ENCODE measurements at regions not wholly inside any gene's neighbourhood (a gene's known extent, or its start where the extent isn't known, plus 50 kb on each side); places are given as distances from the start of the nearest gene placed in this dataset.

- peaks cover 2% of the 10 kb centered on the region for H3K4me1 Mint-ChIP-seq (ENCODE audit: low read depth)
- no peak for ATAC-seq
- no peaks in the 10 kb centered on the region for H3K27me3 Mint-ChIP-seq (ENCODE audit: low read depth)
- no peak for DNase-seq
- H3K4me3 Mint-ChIP-seq = no peak overlapping the region
- peaks cover 20% of the 10 kb centered on the region for H3K9me3 Mint-ChIP-seq
- H3K36me3 Mint-ChIP-seq (ENCODE audit: insufficient read depth) = peaks cover 5% of the 10 kb centered on the region
Measured at GRCh38 chr2:12222554-12222953, 476.1 kb downstream of the LPIN1 start.

- no peak for DNase-seq
- Mint-ChIP-seq H3K4me1 (ENCODE audit: low read depth) (peaks cover 2% of the 10 kb centered on the region), H3K36me3 (ENCODE audit: insufficient read depth) (peaks cover 5% of the 10 kb centered on the region), H3K27me3 (ENCODE audit: low read depth) (no peaks in the 10 kb centered on the region), H3K9me3 (peaks cover 20% of the 10 kb centered on the region), H3K4me3 (no peak overlapping the region)
- no peak for ATAC-seq
Measured at GRCh38 chr2:12223732-12224131, 477.3 kb downstream of the LPIN1 start.

- no peaks in the 10 kb centered on the region for H3K4me1 Mint-ChIP-seq (ENCODE audit: low read depth)
- peaks cover 5% of the 10 kb centered on the region for H3K36me3 Mint-ChIP-seq (ENCODE audit: insufficient read depth)
- H3K27me3 Mint-ChIP-seq (ENCODE audit: low read depth) = no peaks in the 10 kb centered on the region
- no peak overlapping the region for H3K4me3 Mint-ChIP-seq
- ATAC-seq = no peak
- H3K9me3 Mint-ChIP-seq = peaks cover 20% of the 10 kb centered on the region
- no peak for DNase-seq
Measured at GRCh38 chr2:12226653-12227052, 480.2 kb downstream of the LPIN1 start.

DNA sequence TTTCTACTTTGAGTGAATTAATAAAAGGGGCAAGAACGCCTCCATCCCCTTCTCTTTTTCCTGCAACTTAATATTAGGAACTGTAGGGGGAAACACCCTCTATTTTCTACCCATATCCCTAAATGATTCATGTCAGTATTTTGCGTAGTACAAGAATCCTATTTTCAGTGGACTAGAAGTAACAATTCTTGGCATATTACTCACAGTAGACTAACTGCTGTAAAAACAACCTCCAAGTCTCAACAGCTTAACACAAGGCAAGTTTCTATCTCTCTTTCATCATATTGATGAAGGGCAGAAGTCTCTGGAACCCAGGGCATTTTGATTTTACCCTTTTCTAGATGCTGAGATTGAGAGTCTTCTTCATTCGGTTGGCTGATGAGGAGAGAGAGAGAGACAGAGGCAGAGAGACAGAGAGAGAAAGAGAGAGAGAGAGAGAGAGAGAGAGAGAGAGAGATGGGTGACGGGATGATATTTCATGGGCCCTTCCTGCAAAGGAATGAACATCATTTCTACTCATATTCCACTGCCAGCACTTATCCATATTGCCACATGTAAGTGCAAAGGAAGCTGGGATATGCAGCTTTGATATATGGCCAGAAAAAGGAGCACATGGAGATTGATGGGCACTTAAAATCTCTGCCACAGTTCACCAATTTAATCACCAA, 481.6 kb downstream of the LPIN1 start:
- no peak for ATAC-seq
- no peak for DNase-seq
- peaks cover 15% of the 10 kb centered on the region for H3K9me3 Mint-ChIP-seq
- peaks cover 2% of the 10 kb centered on the region for H3K36me3 Mint-ChIP-seq (ENCODE audit: insufficient read depth)
- no peak overlapping the region for H3K4me3 Mint-ChIP-seq
- no peaks in the 10 kb centered on the region for H3K27me3 Mint-ChIP-seq (ENCODE audit: low read depth)
- no peaks in the 10 kb centered on the region for H3K4me1 Mint-ChIP-seq (ENCODE audit: low read depth)

GRCh38 chr2:12231288-12231687, 484.9 kb downstream of the LPIN1 start:
- DNase-seq (no peak), ATAC-seq (no peak)
- Mint-ChIP-seq H3K4me1 (ENCODE audit: low read depth) (no peaks in the 10 kb centered on the region), H3K36me3 (ENCODE audit: insufficient read depth) (no peaks in the 10 kb centered on the region), H3K27me3 (ENCODE audit: low read depth) (no peaks in the 10 kb centered on the region), H3K4me3 (no peak overlapping the region), H3K9me3 (no peaks in the 10 kb centered on the region)

DNA sequence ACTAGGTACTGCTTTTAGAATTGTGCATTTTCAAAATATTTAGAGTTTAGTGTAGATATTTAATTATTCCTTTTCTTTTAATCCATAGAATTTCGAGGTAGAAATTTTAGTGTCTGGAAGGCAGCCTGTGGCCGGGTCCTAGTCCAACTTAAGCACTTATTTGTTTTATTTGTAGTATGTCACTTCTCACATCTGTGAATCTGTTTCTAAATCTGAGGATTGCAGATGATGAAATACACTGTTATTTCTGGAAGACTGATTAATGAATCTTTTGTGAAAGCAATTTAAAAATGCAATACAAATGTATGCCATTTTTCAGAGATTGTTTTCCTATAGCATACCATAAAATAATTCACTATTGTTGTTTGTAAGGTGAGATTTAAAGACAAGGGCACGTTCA, 483.9 kb upstream of the TRIB2 start:
- no peaks in the 10 kb centered on the region for H3K4me1 Mint-ChIP-seq (ENCODE audit: low read depth)
- no peak overlapping the region for H3K4me3 Mint-ChIP-seq
- no peaks in the 10 kb centered on the region for H3K27me3 Mint-ChIP-seq (ENCODE audit: low read depth)
- no peak for DNase-seq
- H3K36me3 Mint-ChIP-seq (ENCODE audit: insufficient read depth) = no peaks in the 10 kb centered on the region
- H3K9me3 Mint-ChIP-seq = no peaks in the 10 kb centered on the region
- ATAC-seq = no peak

GRCh38 chr2:12236136-12236844, 480.4 kb upstream of the TRIB2 start:
- H3K27me3 Mint-ChIP-seq (ENCODE audit: low read depth) = no peaks in the 10 kb centered on the region
- H3K4me1 Mint-ChIP-seq (ENCODE audit: low read depth) = no peaks in the 10 kb centered on the region
- no peaks in the 10 kb centered on the region for H3K36me3 Mint-ChIP-seq (ENCODE audit: insufficient read depth)
- ATAC-seq (no peak), DNase-seq (no peak)
- H3K4me3 Mint-ChIP-seq = no peak overlapping the region
- no peaks in the 10 kb centered on the region for H3K9me3 Mint-ChIP-seq

- H3K4me3 Mint-ChIP-seq = no peak overlapping the region
- no peaks in the 10 kb centered on the region for H3K9me3 Mint-ChIP-seq
- no peaks in the 10 kb centered on the region for H3K36me3 Mint-ChIP-seq (ENCODE audit: insufficient read depth)
- no peaks in the 10 kb centered on the region for H3K4me1 Mint-ChIP-seq (ENCODE audit: low read depth)
- DNase-seq (no peak), ATAC-seq (no peak)
- no peaks in the 10 kb centered on the region for H3K27me3 Mint-ChIP-seq (ENCODE audit: low read depth)
Measured at GRCh38 chr2:12240206-12240605, 476.5 kb upstream of the TRIB2 start.

DNA sequence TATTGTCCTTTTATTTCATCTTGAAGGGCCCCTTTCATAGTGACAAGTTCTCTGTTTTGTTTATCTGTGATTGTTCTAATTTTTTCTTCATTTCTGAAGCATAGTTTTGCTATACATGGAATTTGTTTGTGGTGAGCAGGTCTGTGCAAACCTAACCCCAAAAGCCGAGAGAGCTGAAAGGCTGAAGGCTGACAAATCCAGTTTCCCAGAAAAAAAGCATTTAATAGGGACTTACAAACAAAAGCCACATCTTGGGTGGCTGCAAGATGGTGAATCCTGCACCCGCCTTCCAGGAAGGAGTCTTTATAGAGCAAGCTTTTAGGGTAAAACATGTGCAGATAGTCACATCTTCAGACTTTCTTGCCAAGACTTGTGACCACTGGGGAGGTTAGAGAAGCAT, 473.4 kb upstream of the TRIB2 start:
- no peaks in the 10 kb centered on the region for H3K27me3 Mint-ChIP-seq (ENCODE audit: low read depth)
- no peaks in the 10 kb centered on the region for H3K4me1 Mint-ChIP-seq (ENCODE audit: low read depth)
- DNase-seq = no peak
- H3K36me3 Mint-ChIP-seq (ENCODE audit: insufficient read depth) = no peaks in the 10 kb centered on the region
- H3K9me3 Mint-ChIP-seq = no peaks in the 10 kb centered on the region
- no peak overlapping the region for H3K4me3 Mint-ChIP-seq
- ATAC-seq = no peak

DNA sequence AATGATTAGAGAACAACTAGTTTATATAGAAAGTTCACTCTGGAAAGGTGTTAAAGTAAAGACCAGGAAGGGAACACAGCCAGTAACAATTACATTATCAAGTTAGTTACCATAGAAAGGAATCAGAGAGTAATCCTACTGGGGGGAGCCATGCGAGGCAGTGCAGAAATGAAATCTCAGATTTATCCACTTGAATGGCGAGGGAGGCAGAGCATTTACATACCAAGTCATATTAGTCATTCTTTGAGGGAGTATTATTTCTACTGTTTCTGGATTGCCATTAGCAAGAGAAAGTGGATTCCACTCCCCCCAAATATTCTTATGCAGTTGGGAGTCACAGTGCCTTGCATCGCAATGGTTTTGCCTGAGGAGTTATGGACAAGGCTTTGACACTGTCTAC, 472.7 kb upstream of the TRIB2 start:
- H3K4me3 Mint-ChIP-seq = no peak overlapping the region
- H3K4me1 Mint-ChIP-seq (ENCODE audit: low read depth) = no peaks in the 10 kb centered on the region
- DNase-seq (no peak), ATAC-seq (no peak)
- no peaks in the 10 kb centered on the region for H3K27me3 Mint-ChIP-seq (ENCODE audit: low read depth)
- no peaks in the 10 kb centered on the region for H3K36me3 Mint-ChIP-seq (ENCODE audit: insufficient read depth)
- no peaks in the 10 kb centered on the region for H3K9me3 Mint-ChIP-seq

- ATAC-seq = no peak
- H3K9me3 Mint-ChIP-seq = no peaks in the 10 kb centered on the region
- no peak for DNase-seq
Measured at GRCh38 chr2:12251121-12251520, 465.6 kb upstream of the TRIB2 start.

GRCh38 chr2:12251749-12252148, 465.0 kb upstream of the TRIB2 start:
- Mint-ChIP-seq H3K27me3 (ENCODE audit: low read depth) (peaks cover 2% of the 10 kb centered on the region), H3K4me3 (no peak overlapping the region), H3K4me1 (ENCODE audit: low read depth) (no peaks in the 10 kb centered on the region), H3K36me3 (ENCODE audit: insufficient read depth) (no peaks in the 10 kb centered on the region), H3K9me3 (no peaks in the 10 kb centered on the region)
- ATAC-seq = no peak
- no peak for DNase-seq

More at GRCh38 chr2:12251121-12251520, 465.6 kb upstream of the TRIB2 start:
- H3K36me3 Mint-ChIP-seq (ENCODE audit: insufficient read depth) = no peaks in the 10 kb centered on the region
- H3K4me3 Mint-ChIP-seq = no peak overlapping the region
- no peaks in the 10 kb centered on the region for H3K4me1 Mint-ChIP-seq (ENCODE audit: low read depth)
- peaks cover 2% of the 10 kb centered on the region for H3K27me3 Mint-ChIP-seq (ENCODE audit: low read depth)

DNA sequence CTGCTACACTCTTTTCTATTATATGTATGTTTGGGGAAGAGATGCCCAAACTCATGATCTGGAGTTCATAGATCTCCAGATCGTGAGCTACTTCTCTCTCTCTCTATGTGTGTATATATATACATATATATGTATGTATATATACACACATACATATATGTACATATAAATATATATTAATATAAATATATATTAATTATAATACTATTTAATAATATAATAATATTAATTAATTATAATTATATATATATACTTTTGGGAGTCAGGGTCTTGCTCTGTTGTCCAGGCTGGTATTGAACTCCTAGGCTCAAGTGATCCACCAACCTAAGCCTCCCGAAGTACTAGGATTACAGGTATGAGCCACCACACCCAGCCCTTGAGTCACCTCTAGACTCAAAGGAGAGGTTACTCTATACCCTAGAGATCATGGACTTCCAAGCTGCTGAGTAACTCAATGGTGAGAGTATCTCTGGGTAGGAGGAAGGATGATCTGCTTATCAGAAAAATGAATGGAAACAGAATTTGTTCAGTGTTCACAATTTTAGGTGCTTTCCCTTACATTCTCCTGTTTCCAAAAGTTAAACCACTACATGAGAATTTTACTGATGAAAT, 463.5 kb upstream of the TRIB2 start:
- ATAC-seq (no peak), DNase-seq (no peak)
- Mint-ChIP-seq H3K9me3 (no peaks in the 10 kb centered on the region), H3K4me1 (ENCODE audit: low read depth) (no peaks in the 10 kb centered on the region), H3K27me3 (ENCODE audit: low read depth) (peaks cover 2% of the 10 kb centered on the region), H3K36me3 (ENCODE audit: insufficient read depth) (no peaks in the 10 kb centered on the region), H3K4me3 (no peak overlapping the region)

GRCh38 chr2:12254280-12254860, 462.4 kb upstream of the TRIB2 start:
- no peak for ATAC-seq
- Mint-ChIP-seq H3K4me3 (no peak overlapping the region), H3K36me3 (ENCODE audit: insufficient read depth) (no peaks in the 10 kb centered on the region), H3K27me3 (ENCODE audit: low read depth) (peaks cover 2% of the 10 kb centered on the region), H3K9me3 (no peaks in the 10 kb centered on the region), H3K4me1 (ENCODE audit: low read depth) (no peaks in the 10 kb centered on the region)
- no peak for DNase-seq

GRCh38 chr2:12256206-12256605, 460.5 kb upstream of the TRIB2 start:
- DNase-seq = no peak
- Mint-ChIP-seq H3K9me3 (no peaks in the 10 kb centered on the region), H3K4me3 (no peak overlapping the region), H3K36me3 (ENCODE audit: insufficient read depth) (no peaks in the 10 kb centered on the region), H3K27me3 (ENCODE audit: low read depth) (peaks cover 2% of the 10 kb centered on the region), H3K4me1 (ENCODE audit: low read depth) (no peaks in the 10 kb centered on the region)
- no peak for ATAC-seq

Data from activated T-cell treated with anti-CD3 and anti-CD28 coated beads, Interleukin-2, amount 50 U/mL, for 4 hours (primary cell).